SK-N-SH (cell line): ENCODE measurements at regions not wholly inside any gene's neighbourhood (a gene's known extent, or its start where the extent isn't known, plus 50 kb on each side); places are given as distances from the start of the nearest gene placed in this dataset.

ENCODE experiments used
- CTCF ChIA-PET: fragments of 300-600, 350-600 bp; formaldehyde crosslinking; extraction: SDS; loops from one replicate; lab custom pipeline; 2021; lab: Yijun Ruan, JAX
- POLR2A ChIA-PET: fragments of 350-600 bp; sonication (Branson Sonifier 250); formaldehyde crosslinking; extraction: SDS; loops from one replicate; lab custom pipeline; 2020; ENCODE audit warnings: antibody characterized with exemption, inconsistent platforms; lab: Yijun Ruan, JAX
- DNase-seq: peaks from one replicate; pipeline ENCODE4 v3.0.0; 2012
- H2AFZ ChIP-seq: fragments of 200-600 bp; sonication (generic); 2 replicates; pipeline ENCODE4 v1.8.1; 2016; ENCODE audit warnings: antibody characterized with exemption, mild to moderate bottlenecking, low read depth
- H3F3A ChIP-seq: fragments of 200-600 bp; sonication (generic); replicated peaks from 2 replicates; pipeline ENCODE3; 2016; ENCODE audit warnings: antibody characterized with exemption, mild to moderate bottlenecking; ENCODE audit not compliant: insufficient read depth
- H3K27ac ChIP-seq, 2 experiments: fragments of 200-500 bp in 1 of 2; fragments of 200-600 bp in 1 of 2; sonication (Bioruptor generic) in 1 of 2; sonication (generic), shearing (Covaris generic) in 1 of 2; 2 replicates each; pipeline versions ENCODE4 v1.5.1 to v1.6.1; 2014 to 2016; ENCODE audit warnings: low read depth in 2 of 2, inconsistent platforms in 1 of 2, low read length in 1 of 2, mild to moderate bottlenecking in 1 of 2, mixed read lengths in 1 of 2
- H3K27me3 ChIP-seq: fragments of 200-600 bp; sonication (generic), shearing (Covaris generic); 2 replicates; pipeline ENCODE4 v1.6.1; 2016; ENCODE audit warnings: mixed run types; ENCODE audit not compliant: insufficient read depth
- H3K36me3 ChIP-seq, 2 experiments: fragments of 200-500 bp in 1 of 2; fragments of 200-600 bp in 1 of 2; sonication (Bioruptor generic) in 1 of 2; sonication (generic) in 1 of 2; replicated peaks in 1 of 2; 2 replicates each; pipeline versions ENCODE3 to v1.5.1; 2014 to 2016; ENCODE audit warnings: low read length in 1 of 2, mild to moderate bottlenecking in 1 of 2; ENCODE audit not compliant: insufficient read depth in 2 of 2, control insufficient read depth in 1 of 2
- H3K4me1 ChIP-seq, 2 experiments: fragments of 200-500 bp in 1 of 2; fragments of 200-600 bp in 1 of 2; sonication (Bioruptor generic) in 1 of 2; sonication (generic), shearing (Covaris generic) in 1 of 2; 2 replicates each; pipeline versions ENCODE4 v1.5.1 to v1.6.1; 2014 to 2016; ENCODE audit warnings: low read depth in 1 of 2, low read length in 1 of 2, mixed run types in 1 of 2; ENCODE audit not compliant: insufficient read depth in 2 of 2, control insufficient read depth in 1 of 2
- H3K4me2 ChIP-seq: fragments of 200-600 bp; sonication (generic), shearing (Covaris generic); 2 replicates; pipeline ENCODE4 v1.6.1; 2017; ENCODE audit warnings: mixed run types
- H3K4me3 ChIP-seq, 2 experiments: fragments of 200-500 bp in 1 of 2; fragments of 200-600 bp in 1 of 2; sonication (Bioruptor generic) in 1 of 2; sonication (generic), shearing (Covaris generic) in 1 of 2; 2 replicates each; pipeline versions ENCODE4 v1.5.1 to v1.8.1; 2014 to 2016; ENCODE audit warnings: low read depth in 2 of 2, inconsistent platforms in 1 of 2, low read length in 1 of 2, mild to moderate bottlenecking in 1 of 2, mixed read lengths in 1 of 2, moderate library complexity in 1 of 2
- H3K79me2 ChIP-seq: fragments of 200-600 bp; sonication (generic); 2 replicates; pipeline ENCODE4 v1.8.1; 2017; ENCODE audit warnings: mild to moderate bottlenecking; ENCODE audit not compliant: insufficient read depth
- H3K9ac ChIP-seq: fragments of 200-600 bp; sonication (generic); 2 replicates; pipeline ENCODE4 v1.6.1; 2017; ENCODE audit warnings: mixed run types
- H3K9me2 ChIP-seq: fragments of 200-600 bp; sonication (generic); 2 replicates; pipeline ENCODE4 v1.6.1; 2017; ENCODE audit warnings: mixed run types
- H3K9me3 ChIP-seq: fragments of 200-600 bp; sonication (generic); 2 replicates; pipeline ENCODE4 v1.6.1; 2017; ENCODE audit warnings: mixed run types, mild to moderate bottlenecking, moderate library complexity
- H4K20me1 ChIP-seq: fragments of 200-600 bp; sonication (generic); 2 replicates; pipeline ENCODE4 v1.6.1; 2017; ENCODE audit warnings: mild to moderate bottlenecking, mixed run types; ENCODE audit not compliant: insufficient read depth
- CHD2 ChIP-seq: fragments of 150-350 bp; IDR thresholded peaks from 2 replicates; pipeline ENCODE4 v1.6.1; 2018; ENCODE audit warnings: low read length; ENCODE audit not compliant: partially characterized antibody
- CTCF ChIP-seq: fragments of 200-600 bp; sonication (generic); IDR thresholded peaks from 2 replicates; pipeline ENCODE4 v1.6.1; 2017; ENCODE audit warnings: antibody characterized with exemption, mild to moderate bottlenecking, moderate library complexity
- GABPA ChIP-seq: IDR thresholded peaks from 2 replicates; pipeline ENCODE4 v1.4.0; 2012; ENCODE audit warnings: low read depth, mild to moderate bottlenecking
- MEF2A ChIP-seq: IDR thresholded peaks from 2 replicates; pipeline ENCODE4 v1.4.0; 2012; ENCODE audit warnings: low read depth, borderline replicate concordance
- RAD21 ChIP-seq: IDR thresholded peaks from 2 replicates; pipeline ENCODE4 v1.6.1; 2012; ENCODE audit warnings: mild to moderate bottlenecking, low read length
- RCOR1 ChIP-seq: fragments of 150-350 bp; IDR thresholded peaks from 2 replicates; pipeline ENCODE4 v1.6.1; 2017; ENCODE audit warnings: antibody characterized with exemption, low read length
- TAF1 ChIP-seq: IDR thresholded peaks from 2 replicates; pipeline ENCODE4 v1.6.1; 2012; ENCODE audit warnings: low read depth, mild to moderate bottlenecking, low read length, moderate library complexity, borderline replicate concordance
- WGBS: methylation state at CpG from one replicate; pipeline ENCODE4 v1.1.6; 2017; ENCODE audit warnings: low lambda C conversion rate; 5-methylcytosine and 5-hydroxymethylcytosine counted together
- TF ChIP-seq, protein P1 (sequence below): fragments of 150-350 bp; IDR thresholded peaks from 2 replicates; pipeline ENCODE4 v1.6.1; 2017; ENCODE audit warnings: antibody characterized with exemption, low read length, low read depth, borderline replicate concordance
- TF ChIP-seq, protein P2 (sequence below): IDR thresholded peaks from 2 replicates; pipeline ENCODE4 v1.4.0; 2012; ENCODE audit warnings: low read depth, borderline replicate concordance

DNA sequence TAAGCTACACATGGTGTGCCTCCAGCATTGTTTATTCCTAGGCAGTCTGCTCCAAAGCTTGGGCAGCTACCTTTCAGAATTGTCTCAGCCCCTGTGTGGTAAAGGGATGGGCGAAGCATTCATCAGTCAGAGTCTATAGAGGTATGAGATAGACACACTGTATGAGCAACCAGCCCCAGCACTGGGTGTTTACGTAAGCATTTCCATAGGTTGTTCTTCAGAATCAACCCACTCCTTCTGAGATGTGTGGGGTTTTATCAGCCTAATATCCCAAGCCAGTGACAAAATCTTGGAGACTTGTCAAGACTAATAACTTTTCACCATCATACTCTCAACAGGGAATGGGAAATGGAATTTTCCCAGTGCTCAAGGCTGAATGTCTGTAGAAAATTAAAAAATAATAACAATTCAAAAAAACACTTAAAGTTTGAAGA, 98.2 kb downstream of the BTG1 start:
- no peaks in the 10 kb centered on the region for H3F3A ChIP-seq
- TF ChIP-seq, protein P1, sequence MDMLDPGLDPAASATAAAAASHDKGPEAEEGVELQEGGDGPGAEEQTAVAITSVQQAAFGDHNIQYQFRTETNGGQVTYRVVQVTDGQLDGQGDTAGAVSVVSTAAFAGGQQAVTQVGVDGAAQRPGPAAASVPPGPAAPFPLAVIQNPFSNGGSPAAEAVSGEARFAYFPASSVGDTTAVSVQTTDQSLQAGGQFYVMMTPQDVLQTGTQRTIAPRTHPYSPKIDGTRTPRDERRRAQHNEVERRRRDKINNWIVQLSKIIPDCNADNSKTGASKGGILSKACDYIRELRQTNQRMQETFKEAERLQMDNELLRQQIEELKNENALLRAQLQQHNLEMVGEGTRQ: no peak
- TF ChIP-seq, protein P2, sequence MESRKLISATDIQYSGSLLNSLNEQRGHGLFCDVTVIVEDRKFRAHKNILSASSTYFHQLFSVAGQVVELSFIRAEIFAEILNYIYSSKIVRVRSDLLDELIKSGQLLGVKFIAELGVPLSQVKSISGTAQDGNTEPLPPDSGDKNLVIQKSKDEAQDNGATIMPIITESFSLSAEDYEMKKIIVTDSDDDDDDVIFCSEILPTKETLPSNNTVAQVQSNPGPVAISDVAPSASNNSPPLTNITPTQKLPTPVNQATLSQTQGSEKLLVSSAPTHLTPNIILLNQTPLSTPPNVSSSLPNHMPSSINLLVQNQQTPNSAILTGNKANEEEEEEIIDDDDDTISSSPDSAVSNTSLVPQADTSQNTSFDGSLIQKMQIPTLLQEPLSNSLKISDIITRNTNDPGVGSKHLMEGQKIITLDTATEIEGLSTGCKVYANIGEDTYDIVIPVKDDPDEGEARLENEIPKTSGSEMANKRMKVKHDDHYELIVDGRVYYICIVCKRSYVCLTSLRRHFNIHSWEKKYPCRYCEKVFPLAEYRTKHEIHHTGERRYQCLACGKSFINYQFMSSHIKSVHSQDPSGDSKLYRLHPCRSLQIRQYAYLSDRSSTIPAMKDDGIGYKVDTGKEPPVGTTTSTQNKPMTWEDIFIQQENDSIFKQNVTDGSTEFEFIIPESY: no peak
- TF ChIP-seq TAF1: no peak
- no peak for TF ChIP-seq RCOR1
- TF ChIP-seq MEF2A: no peak
- no peak for TF ChIP-seq CTCF
- no peak for TF ChIP-seq RAD21
- TF ChIP-seq, all 33 proteins: peak for 0
- Histone ChIP-seq H3K27me3 (no peaks in the 10 kb centered on the region), H4K20me1 (no peaks in the 10 kb centered on the region), H3K9ac (no peak overlapping the region), H2AFZ (no peak overlapping the region), H3K27ac (no peak overlapping the region; a peak in 1 of 4 replicates), H3K4me3 (no peak overlapping the region), H3K36me3 (no peaks in the 10 kb centered on the region), H3K4me2 (no peak overlapping the region), H3K79me2 (no peaks in the 10 kb centered on the region), H3K4me1 (peaks cover 0 to 10% of the 10 kb centered on the region in 2 experiments; a peak in 2 of 4 replicates), H3K9me2 (no peaks in the 10 kb centered on the region), H3K9me3 (no peaks in the 10 kb centered on the region)
- DNase-seq: no peak
- CTCF ChIA-PET: interaction anchor here (0.7 kb wide), 1 partner anchor 41 kb away, joined by 3 read pairs; no protein-coding TSS in a partner anchor
- WGBS: 90% methylated on average over 2 of the region's 2 CpGs
- POLR2A ChIA-PET: no interaction called here

- no peaks in the 10 kb centered on the region for H4K20me1 ChIP-seq
- CTCF ChIA-PET: no interaction called here
- H3K27me3 ChIP-seq: no peaks in the 10 kb centered on the region
- H3K27ac ChIP-seq: no peak overlapping the region; a peak in 1 of 4 replicates
- no peak for DNase-seq
- H3K4me3 ChIP-seq: no peak overlapping the region
- H3K9me2 ChIP-seq: no peaks in the 10 kb centered on the region
- no peak overlapping the region for H3K4me2 ChIP-seq
- no peaks in the 10 kb centered on the region for H3K9me3 ChIP-seq
- H3K79me2 ChIP-seq: no peaks in the 10 kb centered on the region
- POLR2A ChIA-PET: no interaction called here
- H3K4me1 ChIP-seq: peaks cover 0 to 10% of the 10 kb centered on the region in 2 experiments; a peak in 2 of 4 replicates
- H3F3A ChIP-seq: no peaks in the 10 kb centered on the region
- no peak overlapping the region for H3K9ac ChIP-seq
- H2AFZ ChIP-seq: no peak overlapping the region
- 90% methylated on average over 7 of the region's 7 CpGs for WGBS
- H3K36me3 ChIP-seq: no peaks in the 10 kb centered on the region
- TF ChIP-seq CHD2: no peak
- no peak for TF ChIP-seq GABPA
- TF ChIP-seq, all 33 proteins: peak for 0
Observed at GRCh38 chr12:92046557-92047392, 98.9 kb downstream of the BTG1 start.
